ENCODE measurements at regions not wholly inside any gene's neighbourhood (a gene's known extent, or its start where the extent isn't known, plus 50 kb on each side); places are given as distances from the start of the nearest gene placed in this dataset.

DNA sequence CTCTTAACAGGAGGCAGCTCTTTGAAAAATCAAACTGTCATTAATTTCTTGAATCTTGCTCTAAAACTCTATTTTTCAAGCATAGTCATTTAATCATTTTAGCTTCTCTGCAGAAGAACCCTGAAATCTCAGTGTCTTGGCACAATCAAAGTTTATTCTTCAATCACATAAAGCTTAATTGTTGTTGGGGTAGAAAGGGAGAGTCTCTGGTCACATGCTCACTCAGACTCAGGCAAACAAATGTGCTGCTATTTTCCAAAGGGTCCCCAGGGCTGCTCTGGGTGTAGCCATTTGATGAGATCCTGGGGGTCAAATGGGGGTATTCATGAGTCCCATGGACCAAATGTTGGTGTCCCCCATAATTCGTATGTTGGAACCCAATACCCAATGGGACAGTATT is 114.8 kb downstream of the MSX2 start:
- TF ChIP-seq, protein P1, sequence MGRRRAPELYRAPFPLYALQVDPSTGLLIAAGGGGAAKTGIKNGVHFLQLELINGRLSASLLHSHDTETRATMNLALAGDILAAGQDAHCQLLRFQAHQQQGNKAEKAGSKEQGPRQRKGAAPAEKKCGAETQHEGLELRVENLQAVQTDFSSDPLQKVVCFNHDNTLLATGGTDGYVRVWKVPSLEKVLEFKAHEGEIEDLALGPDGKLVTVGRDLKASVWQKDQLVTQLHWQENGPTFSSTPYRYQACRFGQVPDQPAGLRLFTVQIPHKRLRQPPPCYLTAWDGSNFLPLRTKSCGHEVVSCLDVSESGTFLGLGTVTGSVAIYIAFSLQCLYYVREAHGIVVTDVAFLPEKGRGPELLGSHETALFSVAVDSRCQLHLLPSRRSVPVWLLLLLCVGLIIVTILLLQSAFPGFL (CRISPR knock-in tag; IDR thresholded peaks at IDR 0.05; ENCODE audit: borderline replicate concordance), result no peak
- TF ChIP-seq, protein P2, sequence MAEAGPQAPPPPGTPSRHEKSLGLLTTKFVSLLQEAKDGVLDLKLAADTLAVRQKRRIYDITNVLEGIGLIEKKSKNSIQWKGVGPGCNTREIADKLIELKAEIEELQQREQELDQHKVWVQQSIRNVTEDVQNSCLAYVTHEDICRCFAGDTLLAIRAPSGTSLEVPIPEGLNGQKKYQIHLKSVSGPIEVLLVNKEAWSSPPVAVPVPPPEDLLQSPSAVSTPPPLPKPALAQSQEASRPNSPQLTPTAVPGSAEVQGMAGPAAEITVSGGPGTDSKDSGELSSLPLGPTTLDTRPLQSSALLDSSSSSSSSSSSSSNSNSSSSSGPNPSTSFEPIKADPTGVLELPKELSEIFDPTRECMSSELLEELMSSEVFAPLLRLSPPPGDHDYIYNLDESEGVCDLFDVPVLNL (CRISPR knock-in tag; IDR thresholded peaks at IDR 0.05; ENCODE audit: borderline replicate concordance, low read depth), result no peak
- no peak for TF ChIP-seq SP1 (CRISPR knock-in tag; conservative IDR thresholded peaks at IDR 0.05)
- TF ChIP-seq, protein P3, sequence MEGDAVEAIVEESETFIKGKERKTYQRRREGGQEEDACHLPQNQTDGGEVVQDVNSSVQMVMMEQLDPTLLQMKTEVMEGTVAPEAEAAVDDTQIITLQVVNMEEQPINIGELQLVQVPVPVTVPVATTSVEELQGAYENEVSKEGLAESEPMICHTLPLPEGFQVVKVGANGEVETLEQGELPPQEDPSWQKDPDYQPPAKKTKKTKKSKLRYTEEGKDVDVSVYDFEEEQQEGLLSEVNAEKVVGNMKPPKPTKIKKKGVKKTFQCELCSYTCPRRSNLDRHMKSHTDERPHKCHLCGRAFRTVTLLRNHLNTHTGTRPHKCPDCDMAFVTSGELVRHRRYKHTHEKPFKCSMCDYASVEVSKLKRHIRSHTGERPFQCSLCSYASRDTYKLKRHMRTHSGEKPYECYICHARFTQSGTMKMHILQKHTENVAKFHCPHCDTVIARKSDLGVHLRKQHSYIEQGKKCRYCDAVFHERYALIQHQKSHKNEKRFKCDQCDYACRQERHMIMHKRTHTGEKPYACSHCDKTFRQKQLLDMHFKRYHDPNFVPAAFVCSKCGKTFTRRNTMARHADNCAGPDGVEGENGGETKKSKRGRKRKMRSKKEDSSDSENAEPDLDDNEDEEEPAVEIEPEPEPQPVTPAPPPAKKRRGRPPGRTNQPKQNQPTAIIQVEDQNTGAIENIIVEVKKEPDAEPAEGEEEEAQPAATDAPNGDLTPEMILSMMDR (IDR thresholded peaks at IDR 0.05), result no peak
- TF ChIP-seq, protein P4, sequence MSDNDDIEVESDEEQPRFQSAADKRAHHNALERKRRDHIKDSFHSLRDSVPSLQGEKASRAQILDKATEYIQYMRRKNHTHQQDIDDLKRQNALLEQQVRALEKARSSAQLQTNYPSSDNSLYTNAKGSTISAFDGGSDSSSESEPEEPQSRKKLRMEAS (CRISPR knock-in tag; IDR thresholded peaks at IDR 0.05), result no peak
- no peak for TF ChIP-seq ESRRA (CRISPR knock-in tag; IDR thresholded peaks at IDR 0.05; ENCODE audit: borderline replicate concordance)
- TF ChIP-seq, protein P5, sequence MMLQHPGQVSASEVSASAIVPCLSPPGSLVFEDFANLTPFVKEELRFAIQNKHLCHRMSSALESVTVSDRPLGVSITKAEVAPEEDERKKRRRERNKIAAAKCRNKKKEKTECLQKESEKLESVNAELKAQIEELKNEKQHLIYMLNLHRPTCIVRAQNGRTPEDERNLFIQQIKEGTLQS (CRISPR knock-in tag; conservative IDR thresholded peaks at IDR 0.05), result no peak
- no peak for TF ChIP-seq ETV6 (CRISPR knock-in tag; IDR thresholded peaks at IDR 0.05)
- no peak for TF ChIP-seq CREB1 (CRISPR knock-in tag; IDR thresholded peaks at IDR 0.05)
- TF ChIP-seq, protein P6, sequence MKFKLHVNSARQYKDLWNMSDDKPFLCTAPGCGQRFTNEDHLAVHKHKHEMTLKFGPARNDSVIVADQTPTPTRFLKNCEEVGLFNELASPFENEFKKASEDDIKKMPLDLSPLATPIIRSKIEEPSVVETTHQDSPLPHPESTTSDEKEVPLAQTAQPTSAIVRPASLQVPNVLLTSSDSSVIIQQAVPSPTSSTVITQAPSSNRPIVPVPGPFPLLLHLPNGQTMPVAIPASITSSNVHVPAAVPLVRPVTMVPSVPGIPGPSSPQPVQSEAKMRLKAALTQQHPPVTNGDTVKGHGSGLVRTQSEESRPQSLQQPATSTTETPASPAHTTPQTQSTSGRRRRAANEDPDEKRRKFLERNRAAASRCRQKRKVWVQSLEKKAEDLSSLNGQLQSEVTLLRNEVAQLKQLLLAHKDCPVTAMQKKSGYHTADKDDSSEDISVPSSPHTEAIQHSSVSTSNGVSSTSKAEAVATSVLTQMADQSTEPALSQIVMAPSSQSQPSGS (CRISPR knock-in tag; IDR thresholded peaks at IDR 0.05; ENCODE audit: borderline replicate concordance, low read depth), result no peak
- no peak for TF ChIP-seq TCF7 (CRISPR knock-in tag; IDR thresholded peaks at IDR 0.05; ENCODE audit: low read depth)
- TF ChIP-seq ZNF671 (CRISPR knock-in tag; IDR thresholded peaks at IDR 0.05), result no peak
- TF ChIP-seq, protein P7, sequence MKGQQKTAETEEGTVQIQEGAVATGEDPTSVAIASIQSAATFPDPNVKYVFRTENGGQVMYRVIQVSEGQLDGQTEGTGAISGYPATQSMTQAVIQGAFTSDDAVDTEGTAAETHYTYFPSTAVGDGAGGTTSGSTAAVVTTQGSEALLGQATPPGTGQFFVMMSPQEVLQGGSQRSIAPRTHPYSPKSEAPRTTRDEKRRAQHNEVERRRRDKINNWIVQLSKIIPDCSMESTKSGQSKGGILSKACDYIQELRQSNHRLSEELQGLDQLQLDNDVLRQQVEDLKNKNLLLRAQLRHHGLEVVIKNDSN (CRISPR knock-in tag; IDR thresholded peaks at IDR 0.05), result no peak

Data from WTC11 (cell line).